ENCODE measurements at regions not wholly inside any gene's neighbourhood (a gene's known extent, or its start where the extent isn't known, plus 50 kb on each side); places are given as distances from the start of the nearest gene placed in this dataset.
A peak's percentile ranks its signal among the peaks of the same experiment; 100 is the strongest.

- DNase-seq = no peak
Measured at GRCh38 chr1:168631671-168632400, 55.4 kb downstream of the XCL1 start.

- no peak for DNase-seq
Measured at GRCh38 chr1:168634951-168635532, 58.6 kb downstream of the XCL1 start.

- DNase-seq = peak; percentile 27
Measured at GRCh38 chr1:168636200-168636599, 59.8 kb downstream of the XCL1 start.

- DNase-seq = peak; percentile 22
Measured at GRCh38 chr1:168636642-168637111, 60.3 kb downstream of the XCL1 start.

- peak; percentile 47 for DNase-seq
Measured at GRCh38 chr1:168637350-168637991, 61.1 kb downstream of the XCL1 start.

GRCh38 chr1:168638884-168639283 is 62.5 kb downstream of the XCL1 start:
- DNase-seq = no peak

GRCh38 chr1:168640182-168640581 is 63.8 kb downstream of the XCL1 start:
- no peak for DNase-seq

- no peak for DNase-seq
Measured at GRCh38 chr1:168640836-168641235, 64.4 kb downstream of the XCL1 start.

- no peak for DNase-seq
Measured at GRCh38 chr1:168643152-168643551, 66.7 kb downstream of the XCL1 start.
